ENCODE measurements at regions not wholly inside any gene's neighbourhood (a gene's known extent, or its start where the extent isn't known, plus 50 kb on each side); places are given as distances from the start of the nearest gene placed in this dataset.
"Not testable (repeated sequence)": the region's sequence is repeated elsewhere in the genome, so short reads cannot be mapped to it uniquely, and the experiment has no call there.

GRCh38 chr7:67661-68395, 124.5 kb upstream of the FAM20C start:
- no peak for DNase-seq

- no peak for DNase-seq
Observed at GRCh38 chr7:68629-69028, 123.7 kb upstream of the FAM20C start.

DNA sequence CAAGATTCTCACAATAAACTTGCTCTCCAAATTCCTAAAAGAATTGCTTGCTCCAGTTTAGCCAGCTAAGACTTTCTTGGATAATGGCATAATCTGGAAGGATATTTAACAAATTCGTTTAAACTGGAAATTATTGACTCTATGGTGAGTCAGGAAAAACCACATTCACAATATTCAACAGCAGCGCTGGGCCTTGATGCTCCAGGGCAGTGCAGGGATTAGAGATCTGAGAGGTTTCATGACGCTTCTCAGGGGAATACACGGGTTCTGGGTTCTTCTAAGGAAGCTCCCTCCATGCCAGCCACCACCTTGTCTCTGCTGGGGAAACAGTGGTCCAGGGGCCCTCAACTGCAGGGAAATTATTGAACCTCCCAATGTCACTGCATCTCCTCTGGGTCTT, 123.3 kb upstream of the FAM20C start:
- not testable (repeated sequence) for DNase-seq

DNA sequence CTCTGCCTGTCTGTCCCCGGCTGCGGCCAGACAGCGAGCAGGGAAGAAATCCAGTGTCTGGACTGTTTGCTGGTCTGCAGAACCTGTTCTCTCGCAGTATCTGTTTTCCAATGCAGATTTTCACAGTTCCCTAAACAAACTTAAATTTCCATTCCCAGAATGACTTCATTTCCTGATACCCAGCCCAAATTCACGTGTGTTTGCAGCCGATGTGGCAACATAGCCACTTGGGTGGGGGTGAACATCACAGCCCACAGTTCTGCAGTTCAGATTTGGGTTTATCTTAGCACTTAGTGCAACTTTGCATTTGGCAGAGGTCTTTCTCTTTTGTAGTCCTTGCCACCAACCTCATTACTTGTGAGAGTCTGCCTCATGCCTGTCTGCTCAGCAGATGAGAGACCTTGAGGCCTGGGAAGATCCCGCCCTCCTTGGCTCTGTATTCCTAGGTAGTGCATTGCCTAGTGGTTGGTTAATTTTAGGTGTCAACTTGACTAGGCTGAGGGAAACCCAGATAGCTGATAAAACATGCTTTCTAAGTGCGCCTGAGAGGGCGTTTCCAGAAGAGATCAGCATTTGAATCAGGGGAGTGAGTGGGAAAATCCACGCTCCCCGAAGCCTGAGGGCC, 122.8 kb upstream of the FAM20C start:
- DNase-seq, result not testable (repeated sequence)

- DNase-seq, result not testable (repeated sequence)
Observed at GRCh38 chr7:70207-70606, 122.2 kb upstream of the FAM20C start.

DNA sequence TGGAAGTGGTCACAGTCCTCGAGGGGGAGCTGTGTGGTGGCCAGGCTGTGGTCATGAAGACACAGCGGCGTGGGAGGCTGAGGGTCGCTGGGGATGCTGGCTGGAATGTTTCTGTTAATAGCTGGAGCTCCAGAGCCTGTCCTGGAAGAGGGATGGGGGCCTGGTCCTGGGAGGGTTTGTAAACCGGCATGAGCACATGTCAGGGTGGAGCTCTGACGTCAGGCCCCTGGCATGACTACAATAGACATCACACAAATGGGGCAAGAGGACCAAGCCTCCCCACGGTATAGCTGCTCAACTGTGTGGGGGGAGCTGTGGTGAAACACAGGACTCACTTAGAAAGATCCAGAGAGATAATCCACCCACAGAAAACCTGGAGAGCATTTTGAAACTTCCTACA, 121.4 kb upstream of the FAM20C start:
- DNase-seq, result not testable (repeated sequence)

GRCh38 chr7:72266-73057, 119.9 kb upstream of the FAM20C start:
- DNase-seq, result not testable (repeated sequence)

DNA sequence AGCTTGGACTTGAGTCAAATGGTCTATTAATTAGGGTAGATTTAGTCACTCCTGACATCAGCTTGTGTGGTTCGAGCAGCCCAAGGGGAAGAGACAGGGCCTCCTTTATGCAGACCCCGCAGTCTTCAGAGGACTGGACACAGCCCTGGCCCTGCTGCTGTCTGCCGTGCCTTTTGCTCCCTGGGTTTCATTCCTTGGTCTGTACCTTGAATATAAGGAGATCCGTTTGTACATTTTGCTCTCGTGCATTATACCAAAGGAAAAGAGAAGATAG, 119.4 kb upstream of the FAM20C start:
- DNase-seq, result not testable (repeated sequence)

GRCh38 chr7:74008-74540, 118.3 kb upstream of the FAM20C start:
- not testable (repeated sequence) for DNase-seq

GRCh38 chr7:75511-75910, 116.9 kb upstream of the FAM20C start:
- not testable (repeated sequence) for DNase-seq

DNA sequence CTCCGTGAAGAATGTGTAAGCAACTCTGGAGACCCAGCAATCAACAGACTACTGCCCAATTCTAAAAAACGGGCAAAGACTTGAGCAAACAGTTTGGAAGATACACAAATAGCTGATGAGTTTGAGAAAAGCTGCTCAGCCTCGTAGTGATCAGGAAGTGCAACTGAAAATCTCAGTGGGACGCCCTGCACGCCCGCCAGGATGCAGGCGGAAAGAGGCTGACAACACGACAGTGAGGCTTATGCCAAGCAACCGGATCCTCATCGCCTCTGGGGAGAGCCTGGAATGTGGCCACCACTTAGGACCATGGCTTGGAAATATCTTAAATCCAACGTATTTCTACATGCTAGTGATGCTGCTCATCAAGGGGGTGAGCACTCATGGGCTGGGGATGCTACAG, 116.2 kb upstream of the FAM20C start:
- DNase-seq, result not testable (repeated sequence)

DNA sequence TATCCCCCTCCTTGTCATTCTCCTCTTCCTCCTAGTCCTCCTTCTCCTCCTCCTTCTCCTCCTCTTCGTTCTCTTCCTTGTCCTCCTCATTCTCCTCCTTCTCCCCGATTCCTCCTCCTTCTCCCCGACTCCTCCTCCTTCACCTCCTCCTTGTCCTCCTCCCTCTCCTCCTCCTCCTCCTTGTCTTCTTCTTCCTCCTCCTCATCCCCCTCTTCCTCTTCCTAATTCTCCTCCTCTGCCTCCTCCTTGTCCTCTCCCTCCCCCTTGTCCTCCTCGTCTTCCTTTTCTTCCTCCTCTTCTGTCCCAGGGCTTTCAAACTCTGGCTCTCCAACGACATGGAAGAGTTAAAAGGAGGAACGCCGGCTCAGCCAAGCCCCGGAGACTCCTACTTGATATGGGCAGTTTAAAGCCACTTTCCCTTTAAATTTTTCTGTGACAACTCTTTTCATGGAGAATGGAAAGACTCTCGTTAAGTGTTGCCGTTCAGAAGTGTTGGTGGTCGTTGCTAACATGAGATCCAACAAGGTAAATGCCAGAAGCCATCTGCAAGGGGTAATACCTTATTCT, 115.5 kb upstream of the FAM20C start:
- not testable (repeated sequence) for DNase-seq

DNA sequence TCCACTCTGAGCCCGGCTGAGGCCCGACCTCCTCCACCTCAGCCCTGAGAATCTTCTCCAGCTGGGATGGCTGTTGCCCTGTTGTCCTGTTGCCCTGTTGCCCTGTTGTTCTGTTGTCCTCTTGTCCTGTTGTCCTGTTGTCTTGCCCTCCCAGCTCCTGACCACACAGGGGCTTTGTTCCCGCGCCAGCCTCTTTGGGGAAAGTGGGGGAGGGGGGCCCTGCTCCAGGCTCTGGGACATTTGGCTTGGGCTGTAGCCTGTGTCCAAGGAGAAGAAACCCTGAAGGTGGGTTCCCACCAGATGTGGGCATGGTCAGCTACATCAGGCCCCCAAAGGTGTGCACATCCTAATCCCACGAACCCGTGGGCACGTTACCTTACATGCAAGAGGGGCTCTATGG, 113.5 kb upstream of the FAM20C start:
- DNase-seq, result not testable (repeated sequence)

GRCh38 chr7:79400-80055, 112.8 kb upstream of the FAM20C start:
- DNase-seq, result not testable (repeated sequence)

- no peak for DNase-seq
Observed at GRCh38 chr7:80259-81067, 111.9 kb upstream of the FAM20C start.

DNA sequence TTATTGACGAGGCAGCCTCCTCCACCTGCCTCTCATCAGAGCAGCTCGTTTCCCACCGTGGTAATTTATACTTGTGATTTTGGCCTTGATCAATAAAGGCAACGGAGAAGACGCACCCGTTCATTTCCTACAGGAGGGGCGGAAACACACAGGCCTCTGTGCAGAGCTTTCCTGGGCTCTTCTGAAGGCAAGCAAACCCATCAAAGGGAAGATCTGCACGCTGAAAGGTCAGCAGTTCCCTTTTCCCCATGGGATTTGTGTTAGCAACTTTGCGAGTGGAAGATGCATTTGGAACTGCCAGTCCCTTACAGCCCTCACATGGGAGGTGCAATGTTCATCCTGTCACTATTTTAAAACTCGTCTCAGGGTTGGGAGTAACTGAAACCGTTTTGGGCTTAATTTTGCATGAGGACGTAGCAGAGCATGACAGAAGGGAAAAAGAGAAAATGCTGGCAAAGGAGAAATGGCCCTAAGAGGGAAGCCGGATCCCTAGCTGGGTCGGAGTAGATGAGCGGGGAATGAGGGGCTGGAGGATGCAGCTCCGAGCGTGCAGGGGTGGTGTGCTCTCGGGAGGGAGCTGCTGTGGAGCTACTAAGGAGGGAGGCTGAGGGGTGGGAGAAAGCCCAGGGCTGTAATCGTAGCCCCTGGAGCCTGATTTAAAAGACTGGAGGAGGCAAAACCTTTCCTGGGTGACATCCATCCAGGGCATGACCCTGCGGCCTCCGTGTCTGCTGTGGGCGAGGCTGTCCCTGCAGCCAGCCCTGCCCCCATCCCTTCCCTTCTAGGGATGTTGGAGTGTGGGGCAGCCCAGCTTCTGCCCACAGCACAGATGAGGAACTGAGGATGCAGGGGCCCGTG, 111.1 kb upstream of the FAM20C start:
- no peak for DNase-seq

- no peak for DNase-seq
Observed at GRCh38 chr7:81926-82756, 110.2 kb upstream of the FAM20C start.

DNA sequence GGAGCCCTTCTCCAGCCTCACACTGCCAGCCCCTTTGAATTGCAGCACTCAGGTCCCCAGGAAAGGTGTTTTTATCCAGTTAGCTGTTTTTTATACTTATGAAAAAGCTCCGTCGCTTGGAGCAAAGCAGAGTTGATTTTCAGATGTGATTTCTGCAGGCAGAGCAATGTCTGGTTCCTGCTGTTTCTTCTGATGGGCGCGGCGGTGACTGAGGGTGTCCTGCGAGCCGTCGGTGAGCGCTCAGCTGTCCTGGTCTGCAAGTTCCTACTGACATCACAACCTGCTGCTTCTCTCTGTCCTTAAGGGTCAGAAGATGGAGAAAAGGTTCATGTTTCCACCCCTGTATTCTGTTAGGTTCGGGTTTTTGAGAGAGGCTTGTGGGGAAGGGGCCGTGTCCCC, 109.6 kb upstream of the FAM20C start:
- DNase-seq, result no peak

DNA sequence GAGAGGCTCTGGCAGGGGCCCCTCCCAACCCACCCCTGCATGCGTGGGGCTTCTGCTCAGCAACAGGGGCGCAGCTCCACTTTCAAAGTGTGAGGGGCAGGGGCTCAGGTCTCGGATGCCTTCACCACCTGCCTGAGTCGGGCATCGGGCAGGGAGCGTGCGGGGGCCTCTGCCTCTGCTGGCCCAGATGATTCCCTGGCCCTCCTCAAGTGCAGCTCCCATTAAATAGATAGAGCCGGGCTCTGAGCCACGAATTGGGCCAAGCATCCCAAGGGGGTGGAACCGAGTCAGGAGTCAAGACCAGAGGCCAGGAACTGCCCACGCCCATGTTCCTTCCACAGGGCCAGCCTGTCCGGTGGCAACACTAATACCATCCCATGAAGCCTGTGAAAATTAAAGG, 108.9 kb upstream of the FAM20C start:
- DNase-seq, result no peak
